ENCODE measurements at regions not wholly inside any gene's neighbourhood (a gene's known extent, or its start where the extent isn't known, plus 50 kb on each side); places are given as distances from the start of the nearest gene placed in this dataset.

DNA sequence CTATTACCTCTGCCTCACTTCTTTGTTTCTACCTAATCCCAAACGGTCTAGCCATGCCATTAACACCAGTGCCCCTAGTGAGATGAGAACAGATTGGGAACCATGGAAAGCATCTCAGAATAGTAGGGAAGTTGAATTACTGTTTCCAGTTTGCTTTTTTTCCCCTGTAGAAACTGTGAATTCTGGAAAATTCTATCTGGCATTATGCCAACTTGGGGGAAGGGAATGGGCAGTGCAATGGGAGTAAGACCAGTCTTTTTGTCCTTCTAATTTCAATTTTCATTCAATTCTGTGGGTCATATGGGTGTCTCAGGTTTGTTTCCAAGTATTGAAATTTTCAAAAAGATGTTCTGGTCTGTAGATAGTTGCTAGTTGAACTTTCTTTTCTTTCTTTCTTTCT, 1666.1 kb downstream of the SLITRK1 start:
- TF ChIP-seq POLR2AphosphoS5 (IDR thresholded peaks at IDR 0.05; ENCODE audit: low read depth), result no peak
- TF ChIP-seq, protein P1, sequence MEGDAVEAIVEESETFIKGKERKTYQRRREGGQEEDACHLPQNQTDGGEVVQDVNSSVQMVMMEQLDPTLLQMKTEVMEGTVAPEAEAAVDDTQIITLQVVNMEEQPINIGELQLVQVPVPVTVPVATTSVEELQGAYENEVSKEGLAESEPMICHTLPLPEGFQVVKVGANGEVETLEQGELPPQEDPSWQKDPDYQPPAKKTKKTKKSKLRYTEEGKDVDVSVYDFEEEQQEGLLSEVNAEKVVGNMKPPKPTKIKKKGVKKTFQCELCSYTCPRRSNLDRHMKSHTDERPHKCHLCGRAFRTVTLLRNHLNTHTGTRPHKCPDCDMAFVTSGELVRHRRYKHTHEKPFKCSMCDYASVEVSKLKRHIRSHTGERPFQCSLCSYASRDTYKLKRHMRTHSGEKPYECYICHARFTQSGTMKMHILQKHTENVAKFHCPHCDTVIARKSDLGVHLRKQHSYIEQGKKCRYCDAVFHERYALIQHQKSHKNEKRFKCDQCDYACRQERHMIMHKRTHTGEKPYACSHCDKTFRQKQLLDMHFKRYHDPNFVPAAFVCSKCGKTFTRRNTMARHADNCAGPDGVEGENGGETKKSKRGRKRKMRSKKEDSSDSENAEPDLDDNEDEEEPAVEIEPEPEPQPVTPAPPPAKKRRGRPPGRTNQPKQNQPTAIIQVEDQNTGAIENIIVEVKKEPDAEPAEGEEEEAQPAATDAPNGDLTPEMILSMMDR (IDR thresholded peaks at IDR 0.05; ENCODE audit: insufficient read depth, low read length), result no peak
- TF ChIP-seq GABPA (IDR thresholded peaks at IDR 0.05; ENCODE audit: low read depth), result no peak
- TF ChIP-seq, protein P2, sequence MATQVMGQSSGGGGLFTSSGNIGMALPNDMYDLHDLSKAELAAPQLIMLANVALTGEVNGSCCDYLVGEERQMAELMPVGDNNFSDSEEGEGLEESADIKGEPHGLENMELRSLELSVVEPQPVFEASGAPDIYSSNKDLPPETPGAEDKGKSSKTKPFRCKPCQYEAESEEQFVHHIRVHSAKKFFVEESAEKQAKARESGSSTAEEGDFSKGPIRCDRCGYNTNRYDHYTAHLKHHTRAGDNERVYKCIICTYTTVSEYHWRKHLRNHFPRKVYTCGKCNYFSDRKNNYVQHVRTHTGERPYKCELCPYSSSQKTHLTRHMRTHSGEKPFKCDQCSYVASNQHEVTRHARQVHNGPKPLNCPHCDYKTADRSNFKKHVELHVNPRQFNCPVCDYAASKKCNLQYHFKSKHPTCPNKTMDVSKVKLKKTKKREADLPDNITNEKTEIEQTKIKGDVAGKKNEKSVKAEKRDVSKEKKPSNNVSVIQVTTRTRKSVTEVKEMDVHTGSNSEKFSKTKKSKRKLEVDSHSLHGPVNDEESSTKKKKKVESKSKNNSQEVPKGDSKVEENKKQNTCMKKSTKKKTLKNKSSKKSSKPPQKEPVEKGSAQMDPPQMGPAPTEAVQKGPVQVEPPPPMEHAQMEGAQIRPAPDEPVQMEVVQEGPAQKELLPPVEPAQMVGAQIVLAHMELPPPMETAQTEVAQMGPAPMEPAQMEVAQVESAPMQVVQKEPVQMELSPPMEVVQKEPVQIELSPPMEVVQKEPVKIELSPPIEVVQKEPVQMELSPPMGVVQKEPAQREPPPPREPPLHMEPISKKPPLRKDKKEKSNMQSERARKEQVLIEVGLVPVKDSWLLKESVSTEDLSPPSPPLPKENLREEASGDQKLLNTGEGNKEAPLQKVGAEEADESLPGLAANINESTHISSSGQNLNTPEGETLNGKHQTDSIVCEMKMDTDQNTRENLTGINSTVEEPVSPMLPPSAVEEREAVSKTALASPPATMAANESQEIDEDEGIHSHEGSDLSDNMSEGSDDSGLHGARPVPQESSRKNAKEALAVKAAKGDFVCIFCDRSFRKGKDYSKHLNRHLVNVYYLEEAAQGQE (IDR thresholded peaks at IDR 0.05; ENCODE audit: insufficient replicate concordance, low read depth), result no peak

Measured in HL-60 (cell line).